HepG2 (cell line): ENCODE measurements at regions not wholly inside any gene's neighbourhood (a gene's known extent, or its start where the extent isn't known, plus 50 kb on each side); places are given as distances from the start of the nearest gene placed in this dataset.

ENCODE experiments used
- ATAC-seq: fragments of 200-7000 bp; cut with Tn5 transposase; 3 replicates; pipeline ENCODE4 v1.9.1; 2020; ENCODE audit warnings: mild to moderate bottlenecking, moderate library complexity
- BruUV-seq: library from RNA; stranded (reverse); fragments of 400-500 nt; replicated peaks from 2 replicates; lab custom pipeline; 2021; lab: Mats Ljungman, UMichigan
- CTCF ChIA-PET: fragments of 300-600 bp; formaldehyde crosslinking; extraction: SDS; loops from one replicate; lab custom pipeline; 2021; ENCODE audit warnings: low total read pairs, inconsistent platforms, low intra/inter-chr PET ratio; lab: Yijun Ruan, JAX
- POLR2A ChIA-PET: fragments of 350-600 bp; sonication (Branson Sonifier 250); formaldehyde crosslinking; loops from one replicate; lab custom pipeline; 2020; ENCODE audit warnings: antibody characterized with exemption, inconsistent platforms; lab: Yijun Ruan, JAX
- DNase-seq: peaks from one replicate; pipeline ENCODE4 v3.0.0-alpha.2; 2015; ENCODE audit warnings: low spot score
- FAIRE-seq: peaks from 3 replicates; lab custom pipeline; 2011; peaks lifted over from hg19 to GRCh38; lab: Jason Lieb, UNC
- H2AFZ ChIP-seq: one replicate; pipeline ENCODE4 v1.6.1; 2011; ENCODE audit warnings: low read length, inconsistent platforms
- H3K27ac ChIP-seq: fragments of 300-600 bp; 3 replicates; pipeline ENCODE4 v1.8.0; 2011; ENCODE audit warnings: mixed run types, mild to moderate bottlenecking, mixed read lengths, low read length, inconsistent platforms; ENCODE audit not compliant: insufficient read depth; ENCODE audit errors: extremely low read length
- H3K27me3 ChIP-seq, 2 experiments: fragments of 200-600 bp in 1 of 2; 2 replicates in 1 of 2; 3 replicates in 1 of 2; pipeline versions ENCODE4 v1.6.0 to v1.8.0; 2011; ENCODE audit warnings: low read length in 2 of 2, mild to moderate bottlenecking in 2 of 2, moderate library complexity in 2 of 2, inconsistent platforms in 1 of 2; ENCODE audit not compliant: insufficient read depth in 2 of 2, control insufficient read depth in 1 of 2
- H3K36me3 ChIP-seq, 2 experiments: fragments of 200-600 bp in 1 of 2; replicated peaks in 1 of 2; 2 replicates in 1 of 2; 3 replicates in 1 of 2; pipeline versions ENCODE4 v1.5.1 to v1.8.0; 2011; ENCODE audit warnings: low read length in 2 of 2, inconsistent platforms in 1 of 2; ENCODE audit not compliant: insufficient read depth in 2 of 2, control insufficient read depth in 1 of 2
- H3K4me1 ChIP-seq: 2 replicates; pipeline ENCODE4 v1.5.1; 2012; ENCODE audit warnings: low read length, inconsistent platforms; ENCODE audit not compliant: insufficient read depth
- H3K4me2 ChIP-seq: 2 replicates; pipeline ENCODE4 v1.6.0; 2011; ENCODE audit warnings: low read depth, low read length, inconsistent platforms
- H3K4me3 ChIP-seq, 3 experiments: fragments of 200-600 bp in 1 of 3; sonication (generic), shearing (Covaris generic) in 1 of 3; replicated peaks in 1 of 3; 2 replicates each; pipeline ENCODE4 v1.5.1; 2011 to 2016; ENCODE audit warnings: low read length in 3 of 3, inconsistent platforms in 2 of 3, low read depth in 2 of 3, mild to moderate bottlenecking in 2 of 3, control low read depth in 1 of 3, mixed read lengths in 1 of 3; ENCODE audit not compliant: insufficient read depth in 1 of 3
- H3K79me2 ChIP-seq: one replicate; pipeline ENCODE4 v1.6.1; 2011; ENCODE audit warnings: low read length, inconsistent platforms; ENCODE audit not compliant: insufficient read depth
- H3K9ac ChIP-seq: 2 replicates; pipeline ENCODE4 v1.6.0; 2011; ENCODE audit warnings: mild to moderate bottlenecking, low read depth, low read length, inconsistent platforms; ENCODE audit not compliant: insufficient read depth
- H3K9me3 ChIP-seq: 2 replicates; pipeline ENCODE4 v1.5.1; 2012; ENCODE audit warnings: mild to moderate bottlenecking, low read length
- H4K20me1 ChIP-seq: 2 replicates; pipeline ENCODE4 v1.6.0; 2011; ENCODE audit warnings: inconsistent platforms, mild to moderate bottlenecking, low read length, moderate library complexity; ENCODE audit not compliant: insufficient read depth
- BCL6 ChIP-seq: IDR thresholded peaks from 2 replicates; pipeline ENCODE4 v1.6.1; 2016; ENCODE audit warnings: missing genetic modification reagents, missing compliant biosample characterization
- CC2D1A ChIP-seq: sonication (generic); formaldehyde crosslinking; IDR thresholded peaks from 2 replicates; pipeline ENCODE4 v1.8.1; 2023; ENCODE audit warnings: mild to moderate bottlenecking, missing genetic modification reagents
- KLF16 ChIP-seq, 2 experiments: sonication (generic) in 1 of 2; formaldehyde crosslinking in 1 of 2; IDR thresholded peaks; 2 replicates each; pipeline versions ENCODE4 v1.6.1 to v1.8.0; 2016 to 2023; ENCODE audit warnings: missing genetic modification reagents in 2 of 2, missing compliant biosample characterization in 1 of 2
- MEF2D ChIP-seq: sonication (generic); formaldehyde crosslinking; IDR thresholded peaks from 2 replicates; pipeline ENCODE4 v1.5.1; 2020; ENCODE audit warnings: mild to moderate bottlenecking, missing genetic modification reagents
- RFX5 ChIP-seq: IDR thresholded peaks from 2 replicates; pipeline ENCODE4 v1.6.1; 2011; ENCODE audit warnings: low read depth, low read length, improper control_type of control experiment
- TRIM24 ChIP-seq: sonication (generic); formaldehyde crosslinking; IDR thresholded peaks from 2 replicates; pipeline ENCODE4 v1.8.0; 2022; ENCODE audit warnings: mild to moderate bottlenecking, missing genetic modification reagents
- ZNF136 ChIP-seq: sonication (generic); formaldehyde crosslinking; IDR thresholded peaks from 2 replicates; pipeline ENCODE4 v1.8.1; 2022; ENCODE audit warnings: low read depth, mild to moderate bottlenecking, moderate library complexity, missing genetic modification reagents
- ZNF383 ChIP-seq: sonication (generic); formaldehyde crosslinking; IDR thresholded peaks from 2 replicates; pipeline ENCODE4 v1.4.0; 2020; ENCODE audit warnings: missing genetic modification reagents, mild to moderate bottlenecking, borderline replicate concordance
- ZNF503 ChIP-seq: sonication (generic); formaldehyde crosslinking; IDR thresholded peaks from 2 replicates; pipeline ENCODE4 v1.4.0; 2020; ENCODE audit warnings: missing genetic modification reagents
- ZNF605 ChIP-seq: sonication (generic); formaldehyde crosslinking; IDR thresholded peaks from 2 replicates; pipeline ENCODE4 v1.8.0; 2022; ENCODE audit warnings: mild to moderate bottlenecking, missing genetic modification reagents
- ZNF644 ChIP-seq: IDR thresholded peaks from 2 replicates; pipeline ENCODE4 v1.6.1; 2016; ENCODE audit warnings: low read depth
- ZNF816 ChIP-seq: sonication (generic); formaldehyde crosslinking; IDR thresholded peaks from 2 replicates; pipeline ENCODE4 v1.8.0; 2022; ENCODE audit warnings: missing genetic modification reagents, mild to moderate bottlenecking, borderline replicate concordance
- ZSCAN21 ChIP-seq: sonication (generic); formaldehyde crosslinking; IDR thresholded peaks from 2 replicates; pipeline ENCODE4 v1.8.0; 2022; ENCODE audit warnings: mild to moderate bottlenecking, missing genetic modification reagents, moderate library complexity, borderline replicate concordance
- ZSCAN30 ChIP-seq: sonication (generic); formaldehyde crosslinking; IDR thresholded peaks from 2 replicates; pipeline ENCODE4 v1.5.0; 2020; ENCODE audit warnings: mild to moderate bottlenecking, missing genetic modification reagents
- WGBS: methylation state at CpG from one replicate; pipeline ENCODE4 v1.1.6; 2017; ENCODE audit warnings: low lambda C conversion rate; 5-methylcytosine and 5-hydroxymethylcytosine counted together
- in situ Hi-C: cut with HindIII; loops from 2 replicates; pipeline ENCODE4 v1.10.0; 2017; ENCODE audit warnings: low pct_unique_long_range_greater_than_20kb; ENCODE audit not compliant: extremely low pct_ligation_motif_present
- intact Hi-C: fragments of 100-400 bp; cut with micrococcal nuclease; formaldehyde crosslinking; loops from one replicate; pipeline ENCODE4 v1.10.0; 2022; ENCODE audit not compliant: unreplicated experiment
- TF ChIP-seq, protein P1 (sequence below): fragments of 450-650 bp; IDR thresholded peaks from 2 replicates; pipeline ENCODE4 v1.6.1; 2017; ENCODE audit warnings: mild to moderate bottlenecking
- TF ChIP-seq, protein P2 (sequence below): sonication (generic); formaldehyde crosslinking; IDR thresholded peaks from 2 replicates; pipeline ENCODE4 v1.4.0; 2020; ENCODE audit warnings: low read depth, missing genetic modification reagents

GRCh38 chr5:77921094-77921768, 145.1 kb upstream of the TBCA start:
- no peaks in the 10 kb centered on the region for H3K79me2 ChIP-seq
- BruUV-seq: no TSS peak
- no peak overlapping the region for H3K9ac ChIP-seq
- H3K27ac ChIP-seq: no peak overlapping the region
- ChIA-PET CTCF (no interaction called here), POLR2A (no interaction called here)
- in situ Hi-C loops (no loop called here), intact Hi-C loops (no loop called here)
- no peak overlapping the region for H3K4me2 ChIP-seq
- H3K9me3 ChIP-seq: no peaks in the 10 kb centered on the region
- H3K4me3 ChIP-seq: no peak overlapping the region
- DNase-seq (no peak), FAIRE-seq (no peak), ATAC-seq (no peak)
- 65% methylated on average over 4 of the region's 4 CpGs for WGBS
- H3K4me1 ChIP-seq: no peaks in the 10 kb centered on the region
- H3K36me3 ChIP-seq: no peaks in the 10 kb centered on the region
- H2AFZ ChIP-seq: no peak overlapping the region
- H3K27me3 ChIP-seq: peaks cover 0 to 10% of the 10 kb centered on the region in 2 experiments; a peak in 2 of 5 replicates
- H4K20me1 ChIP-seq: no peaks in the 10 kb centered on the region
- TF ChIP-seq KLF16 (CRISPR knock-in tag; IDR thresholded peaks at IDR 0.05) (no peak), ZNF816 (CRISPR knock-in tag) (no peak), ZNF136 (CRISPR knock-in tag) (no peak), ZSCAN30 (CRISPR knock-in tag) (no peak), CC2D1A (CRISPR knock-in tag) (no peak), ZNF644 (CRISPR knock-in tag) (no peak), RFX5 (no peak), ZNF503 (CRISPR knock-in tag) (no peak), ZSCAN21 (CRISPR knock-in tag) (no peak), TRIM24 (CRISPR knock-in tag) (no peak), BCL6 (CRISPR knock-in tag) (no peak), ZNF605 (CRISPR knock-in tag) (no peak), MEF2D (CRISPR knock-in tag) (no peak), ZNF383 (CRISPR knock-in tag) (no peak)
- TF ChIP-seq, protein P1, sequence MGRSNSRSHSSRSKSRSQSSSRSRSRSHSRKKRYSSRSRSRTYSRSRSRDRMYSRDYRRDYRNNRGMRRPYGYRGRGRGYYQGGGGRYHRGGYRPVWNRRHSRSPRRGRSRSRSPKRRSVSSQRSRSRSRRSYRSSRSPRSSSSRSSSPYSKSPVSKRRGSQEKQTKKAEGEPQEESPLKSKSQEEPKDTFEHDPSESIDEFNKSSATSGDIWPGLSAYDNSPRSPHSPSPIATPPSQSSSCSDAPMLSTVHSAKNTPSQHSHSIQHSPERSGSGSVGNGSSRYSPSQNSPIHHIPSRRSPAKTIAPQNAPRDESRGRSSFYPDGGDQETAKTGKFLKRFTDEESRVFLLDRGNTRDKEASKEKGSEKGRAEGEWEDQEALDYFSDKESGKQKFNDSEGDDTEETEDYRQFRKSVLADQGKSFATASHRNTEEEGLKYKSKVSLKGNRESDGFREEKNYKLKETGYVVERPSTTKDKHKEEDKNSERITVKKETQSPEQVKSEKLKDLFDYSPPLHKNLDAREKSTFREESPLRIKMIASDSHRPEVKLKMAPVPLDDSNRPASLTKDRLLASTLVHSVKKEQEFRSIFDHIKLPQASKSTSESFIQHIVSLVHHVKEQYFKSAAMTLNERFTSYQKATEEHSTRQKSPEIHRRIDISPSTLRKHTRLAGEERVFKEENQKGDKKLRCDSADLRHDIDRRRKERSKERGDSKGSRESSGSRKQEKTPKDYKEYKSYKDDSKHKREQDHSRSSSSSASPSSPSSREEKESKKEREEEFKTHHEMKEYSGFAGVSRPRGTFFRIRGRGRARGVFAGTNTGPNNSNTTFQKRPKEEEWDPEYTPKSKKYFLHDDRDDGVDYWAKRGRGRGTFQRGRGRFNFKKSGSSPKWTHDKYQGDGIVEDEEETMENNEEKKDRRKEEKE: no peak
- TF ChIP-seq, protein P2, sequence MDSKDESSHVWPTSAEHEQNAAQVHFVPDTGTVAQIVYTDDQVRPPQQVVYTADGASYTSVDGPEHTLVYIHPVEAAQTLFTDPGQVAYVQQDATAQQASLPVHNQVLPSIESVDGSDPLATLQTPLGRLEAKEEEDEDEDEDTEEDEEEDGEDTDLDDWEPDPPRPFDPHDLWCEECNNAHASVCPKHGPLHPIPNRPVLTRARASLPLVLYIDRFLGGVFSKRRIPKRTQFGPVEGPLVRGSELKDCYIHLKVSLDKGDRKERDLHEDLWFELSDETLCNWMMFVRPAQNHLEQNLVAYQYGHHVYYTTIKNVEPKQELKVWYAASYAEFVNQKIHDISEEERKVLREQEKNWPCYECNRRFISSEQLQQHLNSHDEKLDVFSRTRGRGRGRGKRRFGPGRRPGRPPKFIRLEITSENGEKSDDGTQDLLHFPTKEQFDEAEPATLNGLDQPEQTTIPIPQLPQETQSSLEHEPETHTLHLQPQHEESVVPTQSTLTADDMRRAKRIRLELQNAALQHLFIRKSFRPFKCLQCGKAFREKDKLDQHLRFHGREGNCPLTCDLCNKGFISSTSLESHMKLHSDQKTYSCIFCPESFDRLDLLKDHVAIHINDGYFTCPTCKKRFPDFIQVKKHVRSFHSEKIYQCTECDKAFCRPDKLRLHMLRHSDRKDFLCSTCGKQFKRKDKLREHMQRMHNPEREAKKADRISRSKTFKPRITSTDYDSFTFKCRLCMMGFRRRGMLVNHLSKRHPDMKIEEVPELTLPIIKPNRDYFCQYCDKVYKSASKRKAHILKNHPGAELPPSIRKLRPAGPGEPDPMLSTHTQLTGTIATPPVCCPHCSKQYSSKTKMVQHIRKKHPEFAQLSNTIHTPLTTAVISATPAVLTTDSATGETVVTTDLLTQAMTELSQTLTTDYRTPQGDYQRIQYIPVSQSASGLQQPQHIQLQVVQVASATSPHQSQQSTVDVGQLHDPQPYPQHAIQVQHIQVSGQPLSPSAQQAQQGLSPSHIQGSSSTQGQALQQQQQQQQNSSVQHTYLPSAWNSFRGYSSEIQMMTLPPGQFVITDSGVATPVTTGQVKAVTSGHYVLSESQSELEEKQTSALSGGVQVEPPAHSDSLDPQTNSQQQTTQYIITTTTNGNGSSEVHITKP (CRISPR knock-in tag): no peak
